GM21390 (cell line): ENCODE measurements at regions not wholly inside any gene's neighbourhood (a gene's known extent, or its start where the extent isn't known, plus 50 kb on each side); places are given as distances from the start of the nearest gene placed in this dataset.

Source experiments
- ATAC-seq: cut with Tn5 transposase; IDR thresholded peaks from one replicate; pipeline ENCODE4 v1.9.1; 2021; ENCODE audit not compliant: unreplicated experiment

DNA sequence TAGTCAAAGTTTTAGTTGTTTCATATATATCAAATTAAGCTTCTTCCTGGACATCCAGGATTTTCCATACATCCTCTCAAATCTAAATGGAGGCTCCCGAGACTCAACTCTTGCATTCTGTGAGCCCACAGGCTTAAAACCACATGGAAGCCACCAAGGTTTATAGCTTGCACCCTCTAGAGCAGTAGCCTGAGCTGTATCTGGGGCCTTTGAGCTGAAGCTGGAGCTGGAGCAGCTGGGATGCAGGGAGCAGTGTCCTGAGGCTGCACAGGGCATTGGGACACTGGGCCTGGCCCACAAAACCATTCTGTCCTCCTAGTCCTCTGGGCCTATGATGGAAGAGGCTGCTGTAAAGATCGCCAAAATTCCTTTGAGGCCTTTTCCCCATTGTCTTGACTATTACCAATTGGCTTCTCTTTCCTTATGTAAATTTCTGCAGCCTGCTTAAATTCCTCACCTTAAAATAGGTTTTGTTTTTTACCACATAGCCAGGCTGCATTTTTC is 151.0 kb downstream of the COX7C start:
- no peak for ATAC-seq

DNA sequence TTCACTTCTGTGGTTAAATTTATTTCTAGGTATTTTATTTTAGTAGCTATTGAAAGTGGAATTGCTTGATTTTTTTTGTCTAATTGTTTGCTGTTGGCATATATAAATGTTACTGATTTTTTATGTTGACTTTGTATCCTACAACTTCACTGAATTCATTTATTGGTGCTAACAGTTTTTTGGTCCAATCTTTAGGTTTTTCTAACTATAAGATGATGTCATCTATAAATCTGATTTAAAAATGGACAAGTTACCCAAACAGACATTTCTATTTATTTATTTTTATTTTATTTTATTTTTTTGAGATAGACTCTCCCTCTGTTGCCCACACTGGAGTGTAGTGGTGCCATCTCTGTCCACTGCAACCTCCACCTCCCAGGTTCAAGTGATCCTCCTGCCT is 162.3 kb downstream of the COX7C start:
- no peak for ATAC-seq

DNA sequence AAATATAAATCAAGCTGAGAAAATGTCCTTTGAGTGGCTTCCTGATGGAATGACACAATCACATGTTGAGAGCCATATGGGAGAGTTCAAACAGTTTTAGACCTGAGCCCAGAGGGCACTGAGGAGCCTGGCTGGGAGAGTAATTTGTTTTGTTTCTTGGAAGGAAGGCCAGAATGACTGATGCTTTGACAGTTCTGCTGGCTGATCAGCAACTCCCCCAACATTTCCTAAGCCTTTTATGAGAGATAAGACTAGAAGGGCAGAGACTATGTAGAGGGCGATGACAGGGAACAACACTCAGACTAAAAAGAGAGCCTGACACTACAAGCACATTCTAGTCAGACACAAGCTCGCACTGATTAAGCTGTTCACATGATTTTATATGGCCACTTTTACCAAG is 169.2 kb downstream of the COX7C start:
- ATAC-seq, result no peak

DNA sequence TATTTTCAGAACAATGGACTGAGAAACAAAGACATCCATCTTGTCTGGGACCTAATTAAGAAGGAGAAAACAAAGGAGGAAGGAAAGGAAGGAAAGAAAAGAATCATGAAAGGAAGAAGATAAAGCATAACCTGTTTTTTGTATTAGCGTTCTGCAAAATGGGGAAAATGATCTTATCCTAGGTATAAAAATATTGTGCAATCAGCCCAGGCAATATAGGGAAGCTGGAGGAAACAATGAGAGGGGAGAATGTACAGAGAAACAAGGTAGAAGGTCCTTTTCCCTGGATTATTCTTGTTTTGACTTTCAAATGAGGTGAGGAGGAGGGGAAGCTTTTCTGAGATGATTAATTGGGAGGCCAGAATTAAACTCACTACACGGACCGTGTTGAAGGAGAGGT is 177.9 kb downstream of the COX7C start:
- no peak for ATAC-seq

DNA sequence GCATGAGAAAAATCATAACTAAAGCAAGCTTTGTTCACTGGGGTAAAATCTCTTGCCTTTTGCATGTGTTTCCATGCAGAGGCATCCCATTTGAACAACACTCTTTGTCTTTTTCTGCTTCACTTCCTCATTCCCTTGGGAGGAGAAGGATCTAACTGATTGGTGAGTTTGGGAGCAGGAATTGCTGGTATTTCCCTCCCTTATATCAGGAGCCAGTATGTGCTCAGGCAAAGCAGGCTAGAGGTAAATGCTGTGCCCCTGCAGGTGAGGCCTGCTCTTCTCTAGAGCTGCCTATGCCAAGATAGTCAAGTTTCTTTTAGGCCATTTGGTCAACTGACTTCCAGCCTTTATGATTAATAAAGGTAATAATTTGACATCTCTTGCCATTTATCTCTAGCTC is 179.9 kb downstream of the COX7C start:
- ATAC-seq, result no peak

DNA sequence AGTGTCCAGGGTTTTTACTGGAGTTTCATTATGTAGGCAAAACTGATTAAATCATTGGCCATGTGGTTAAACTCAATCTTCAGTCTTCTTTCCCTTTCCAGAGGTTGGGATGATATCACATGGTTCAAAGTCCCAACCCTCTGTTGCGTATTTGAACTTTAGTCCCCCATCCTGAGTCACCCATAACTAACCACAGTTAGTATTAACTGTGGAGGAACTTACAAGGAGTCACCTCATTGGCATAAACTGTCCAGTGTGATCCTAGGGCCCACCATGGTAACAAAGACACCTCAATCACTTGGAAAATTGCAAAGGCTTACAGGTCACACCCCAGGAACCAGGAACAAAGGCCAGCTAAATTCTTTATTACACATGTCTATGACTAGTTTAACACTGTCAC is 188.5 kb downstream of the COX7C start:
- no peak for ATAC-seq

DNA sequence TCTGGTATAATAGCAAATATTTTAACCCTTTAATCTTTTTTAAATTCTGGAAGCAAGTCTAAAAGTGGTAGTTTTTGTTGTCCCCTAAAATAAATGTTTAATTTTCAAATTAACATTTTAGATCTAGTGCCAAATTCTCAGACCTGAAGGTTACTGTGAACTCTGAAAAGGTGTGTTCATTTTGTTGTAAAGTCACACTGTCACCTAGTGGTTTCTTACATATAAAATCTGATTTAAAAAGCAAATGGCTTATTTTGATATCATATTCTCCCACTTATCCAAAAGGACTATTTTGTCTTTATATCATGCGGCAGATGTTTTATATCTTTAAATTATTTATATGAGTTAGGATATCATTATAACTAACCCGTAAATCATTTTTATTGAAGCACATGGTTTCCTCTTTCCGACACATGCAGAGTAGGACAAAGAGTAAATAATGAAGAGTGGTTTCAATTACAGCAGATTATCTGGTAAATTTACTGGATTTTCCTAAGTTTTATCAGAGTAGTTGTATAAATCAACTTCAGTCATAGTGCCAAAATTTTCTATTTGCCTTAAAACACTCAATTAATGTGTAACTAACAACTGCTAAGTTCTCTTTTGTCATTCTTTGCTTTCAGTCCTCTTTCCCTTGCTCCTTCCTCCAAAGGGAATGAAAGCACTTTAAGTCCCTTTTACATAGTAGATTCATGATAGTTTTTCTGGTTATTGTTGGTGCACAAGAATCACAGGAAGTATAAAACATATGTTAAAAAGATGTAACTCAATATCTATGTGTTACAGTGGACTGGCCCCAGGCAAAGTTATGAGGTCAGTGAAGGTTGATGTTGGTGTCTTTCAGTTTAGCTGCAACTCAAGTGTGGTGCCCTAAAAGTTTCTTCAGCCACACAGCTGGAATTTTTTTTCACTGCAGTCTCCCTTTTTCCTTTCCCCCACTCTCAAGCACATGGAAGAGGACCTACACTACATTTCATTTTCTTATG is 189.6 kb downstream of the COX7C start:
- no peak for ATAC-seq

DNA sequence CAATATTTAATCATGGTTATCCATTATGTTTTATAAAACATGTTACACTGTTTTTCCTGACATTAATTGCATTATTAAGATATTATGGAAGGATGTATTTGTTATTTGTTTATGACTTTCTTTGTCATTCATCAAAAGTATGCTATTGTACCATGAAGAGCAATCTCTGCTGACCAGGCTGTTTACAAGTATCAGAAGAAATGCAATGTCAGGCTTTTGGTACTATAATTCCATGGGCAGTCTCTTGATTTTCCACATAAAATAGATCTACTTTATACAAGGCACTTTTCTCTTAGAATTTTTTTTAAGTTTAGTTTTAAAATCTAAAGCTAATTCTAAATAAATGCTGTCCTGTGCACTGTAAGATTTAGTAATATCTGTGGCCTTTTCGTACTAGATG is 196.6 kb downstream of the COX7C start:
- no peak for ATAC-seq

DNA sequence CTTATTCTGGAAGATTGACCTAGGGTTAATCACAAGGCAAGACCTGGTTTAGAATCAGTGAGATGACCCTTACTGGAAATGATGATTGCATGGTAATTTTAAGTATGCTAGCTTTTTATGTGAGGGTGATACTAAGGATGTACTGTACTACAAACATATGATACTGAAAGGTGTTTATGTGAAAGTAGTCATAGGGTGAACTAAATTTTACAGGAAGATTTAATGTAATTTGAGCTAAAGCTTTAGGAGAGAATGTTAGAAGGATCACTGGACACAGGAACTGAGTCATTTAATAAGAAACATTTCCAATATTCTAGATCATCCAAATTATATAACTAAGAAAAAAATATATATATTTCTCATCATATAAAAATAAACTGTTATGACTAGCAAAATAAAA is 197.2 kb downstream of the COX7C start:
- ATAC-seq, result no peak

DNA sequence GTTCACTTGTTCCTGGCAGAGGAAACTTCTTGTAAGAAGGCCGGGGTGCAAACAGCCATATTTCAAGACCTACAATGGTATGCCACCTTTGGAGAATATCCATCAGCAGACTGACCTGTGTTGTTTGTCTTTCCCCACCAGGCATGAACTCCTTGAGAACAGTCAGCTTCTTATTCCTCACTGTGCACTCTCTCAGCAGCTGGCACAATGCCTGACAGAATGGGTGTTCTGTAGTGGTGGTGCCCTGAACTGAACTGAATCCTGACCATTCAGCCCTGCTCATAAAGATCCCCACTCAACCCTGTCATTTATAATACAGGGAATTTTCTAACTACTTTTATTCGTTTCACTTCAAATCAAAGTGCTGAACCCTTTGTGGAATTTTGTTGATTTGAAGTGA is 206.9 kb downstream of the COX7C start:
- ATAC-seq, result no peak

DNA sequence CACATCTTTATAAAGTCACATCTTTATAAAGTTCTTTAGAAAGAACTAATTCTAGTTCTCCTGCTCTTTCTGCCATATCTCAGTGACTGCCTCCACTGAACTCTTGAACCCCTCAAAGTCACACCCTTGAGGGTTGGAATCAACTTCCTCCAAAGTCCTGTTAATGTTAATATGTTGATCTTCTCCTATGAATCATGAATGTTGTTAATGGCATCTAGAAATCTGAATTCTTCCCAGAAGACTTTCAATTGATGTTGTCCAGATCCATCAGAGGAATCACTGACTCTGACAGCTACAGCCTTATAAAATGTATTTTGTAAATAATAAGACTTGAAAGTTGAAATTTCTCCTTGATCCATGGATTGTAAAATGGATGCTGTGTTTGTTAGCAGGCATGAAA is 213.4 kb downstream of the COX7C start:
- no peak for ATAC-seq

DNA sequence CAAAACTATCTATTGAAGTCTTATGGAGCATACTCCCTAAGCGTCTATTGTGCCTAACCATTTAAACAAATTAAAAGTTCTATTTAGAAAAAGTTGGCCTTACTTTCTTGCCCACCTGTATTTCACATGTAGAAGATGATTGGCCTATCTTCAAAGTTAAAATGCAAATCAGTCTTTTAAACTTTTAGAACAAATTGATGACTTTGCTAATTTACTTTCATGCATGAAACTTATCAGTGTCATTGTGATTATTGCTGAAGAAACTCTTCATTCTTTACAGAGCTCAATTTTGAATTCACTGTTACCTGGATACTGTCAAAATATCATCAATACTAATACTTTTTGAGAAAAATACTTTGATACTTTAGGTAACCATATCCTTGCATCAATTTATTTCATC is 216.1 kb downstream of the COX7C start:
- no peak for ATAC-seq

DNA sequence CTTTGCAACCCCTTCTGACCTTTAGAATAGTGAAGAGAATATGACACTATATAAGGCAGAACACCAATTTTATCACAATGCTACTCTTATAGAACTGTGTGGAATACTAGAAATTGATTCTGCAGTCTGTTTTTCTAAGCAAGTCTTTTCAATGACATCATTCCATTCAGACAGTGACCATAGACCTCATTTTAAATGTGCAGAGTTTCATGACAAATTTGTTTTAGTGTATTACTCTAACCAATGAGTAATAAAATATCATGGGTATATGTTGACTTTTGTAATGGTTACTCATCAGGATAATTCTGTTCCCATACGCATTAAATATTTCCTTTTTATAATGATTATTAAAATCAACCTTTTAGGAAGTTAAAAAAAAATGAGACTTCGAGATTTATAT is 219.9 kb downstream of the COX7C start:
- ATAC-seq, result no peak

DNA sequence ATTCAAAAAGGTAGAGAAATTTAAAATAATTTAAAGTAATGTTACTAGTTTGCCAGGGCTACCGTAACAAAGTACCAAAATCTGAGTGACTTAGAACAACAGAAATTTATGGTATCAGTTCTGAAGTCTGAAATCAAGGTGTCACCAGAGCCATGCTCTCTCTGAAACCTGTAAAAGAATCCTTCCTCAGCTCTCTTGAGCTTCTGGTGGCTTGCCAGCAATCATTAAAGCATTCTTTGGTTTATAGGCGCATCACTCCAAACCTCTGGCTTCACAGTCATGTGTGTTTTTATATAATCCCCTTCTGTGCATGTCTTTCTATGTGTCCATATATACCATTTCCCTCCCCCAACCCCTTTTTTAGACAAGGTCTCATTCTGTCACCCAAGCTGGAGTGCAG is 220.3 kb downstream of the COX7C start:
- no peak for ATAC-seq

DNA sequence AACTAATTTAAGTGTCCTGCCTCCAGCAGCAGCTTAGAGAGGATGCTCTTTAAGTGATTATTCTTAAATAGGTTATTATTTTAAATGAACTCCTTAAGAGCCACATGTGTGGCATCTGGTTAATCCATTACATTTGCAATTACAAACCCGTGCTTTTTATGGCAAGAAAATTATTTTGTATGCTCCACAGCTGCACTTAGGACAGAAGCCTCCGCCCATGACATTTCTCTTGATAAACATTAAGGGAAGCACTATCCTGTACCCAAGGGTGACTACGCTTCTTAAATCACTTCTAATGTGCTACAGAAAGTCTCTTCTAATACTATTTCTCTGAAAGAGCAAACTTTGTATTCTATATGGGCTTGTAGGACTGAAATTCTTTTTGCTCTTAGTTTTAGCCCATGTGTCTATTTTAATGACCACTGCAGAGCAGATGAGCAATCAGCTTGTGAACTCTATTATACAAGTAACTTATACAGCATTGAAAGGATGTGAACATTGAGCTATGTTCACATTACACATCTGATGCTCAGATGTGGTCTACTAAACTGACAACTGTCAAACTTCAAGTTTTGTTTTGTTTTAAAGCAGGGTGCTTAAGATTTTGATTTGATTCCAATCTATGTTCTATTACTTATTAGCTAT is 223.4 kb downstream of the COX7C start:
- no peak for ATAC-seq

DNA sequence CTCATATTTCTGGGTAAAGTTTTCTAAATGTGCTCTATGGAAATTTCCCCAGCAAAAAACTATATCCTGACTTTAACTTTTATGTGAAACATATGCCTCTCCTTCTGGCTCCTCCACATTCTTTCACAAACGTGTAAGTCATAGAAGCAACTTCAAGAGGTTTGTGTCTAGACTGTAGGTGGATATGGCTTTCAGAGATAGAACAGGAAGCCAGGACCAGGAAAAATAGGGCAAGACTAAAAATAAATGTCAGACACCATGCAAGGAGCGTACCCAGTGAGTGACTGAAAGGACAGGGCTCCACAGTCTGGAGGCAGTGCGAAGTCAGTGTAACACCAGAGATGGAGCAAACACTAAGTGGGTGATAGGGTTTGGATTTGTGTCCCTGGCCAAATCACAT is 240.7 kb downstream of the COX7C start:
- ATAC-seq, result no peak

DNA sequence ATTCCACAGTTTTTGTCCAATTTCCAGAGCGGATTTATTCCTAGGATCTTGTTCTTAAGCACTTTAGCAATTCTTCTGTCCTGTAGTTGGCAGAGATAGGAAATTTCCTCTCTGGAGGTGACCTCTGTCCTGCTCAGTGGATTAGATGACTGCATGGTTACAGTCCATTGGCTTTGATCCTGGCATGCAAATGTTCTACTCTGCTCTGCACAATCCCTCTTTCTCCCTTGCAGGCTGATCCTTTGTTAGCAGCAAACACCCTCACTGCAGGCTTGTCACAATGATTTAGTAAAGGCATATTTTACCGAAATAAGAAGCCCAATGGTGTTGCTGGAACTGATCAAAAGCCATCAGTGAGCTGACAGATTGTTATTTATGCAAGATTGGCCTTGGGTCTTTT is 243.8 kb downstream of the COX7C start:
- ATAC-seq, result no peak

DNA sequence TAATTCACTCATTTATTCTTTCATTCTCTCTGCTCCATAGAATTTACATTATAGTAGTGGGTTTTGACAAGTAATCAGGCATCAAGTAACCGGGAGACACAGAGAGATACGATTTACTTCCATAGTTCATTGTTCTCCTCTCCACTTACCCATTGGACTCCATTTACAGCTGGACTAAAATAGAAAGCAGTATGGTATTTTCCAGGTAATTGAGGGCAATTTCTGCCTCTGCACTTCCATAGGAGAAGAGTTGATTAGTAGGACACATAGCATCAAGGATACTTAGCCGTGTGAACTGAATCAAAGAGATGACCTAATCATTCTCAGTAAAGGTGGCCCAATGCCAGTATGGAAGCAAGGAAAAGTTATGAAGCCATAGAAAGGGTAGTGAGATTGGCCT is 244.4 kb downstream of the COX7C start:
- no peak for ATAC-seq

DNA sequence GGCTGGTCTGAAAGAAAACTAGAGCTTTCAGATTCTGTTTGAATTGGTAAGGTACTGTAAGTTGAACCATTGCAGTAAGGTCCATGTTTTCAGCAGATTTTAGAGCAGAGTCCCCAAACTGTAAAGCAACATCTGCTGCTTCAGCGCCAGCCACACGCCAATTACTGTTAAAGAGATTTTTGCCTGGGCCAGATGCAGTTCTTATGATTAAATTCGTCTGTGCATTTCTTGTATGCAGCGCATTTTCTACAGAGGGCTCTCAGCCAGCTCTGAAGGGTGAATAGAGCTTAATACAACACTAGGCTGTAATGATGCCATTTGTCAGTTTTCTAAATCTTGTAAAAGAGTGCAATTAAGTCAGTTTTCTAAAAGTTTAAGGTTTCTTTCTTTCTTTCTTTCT is 246.3 kb downstream of the COX7C start:
- ATAC-seq, result no peak

DNA sequence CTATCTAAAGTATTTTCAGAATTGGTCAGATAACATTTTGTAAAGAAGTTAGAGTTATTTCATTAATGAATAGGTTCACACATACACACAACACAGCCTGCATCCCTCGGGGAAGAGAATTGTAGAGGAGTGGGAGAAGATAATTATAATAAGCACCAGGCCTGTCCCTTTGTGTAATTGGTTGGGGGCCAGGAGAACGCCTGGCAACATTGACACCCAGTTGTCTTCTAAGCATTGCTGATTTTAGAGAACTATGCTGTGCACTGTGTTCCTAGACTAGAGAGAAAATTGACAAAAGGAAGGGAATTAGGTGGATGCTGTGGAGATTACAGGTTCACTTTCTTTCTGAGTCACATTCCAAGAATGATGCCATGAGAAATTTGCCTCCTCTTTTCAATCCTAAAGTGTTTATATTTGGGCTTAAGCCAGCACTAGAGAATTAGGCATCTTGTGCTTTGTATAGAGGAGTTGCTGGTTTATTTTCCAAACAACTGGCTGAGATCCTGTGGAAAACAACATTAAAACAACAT is 247.6 kb downstream of the COX7C start:
- ATAC-seq, result no peak

DNA sequence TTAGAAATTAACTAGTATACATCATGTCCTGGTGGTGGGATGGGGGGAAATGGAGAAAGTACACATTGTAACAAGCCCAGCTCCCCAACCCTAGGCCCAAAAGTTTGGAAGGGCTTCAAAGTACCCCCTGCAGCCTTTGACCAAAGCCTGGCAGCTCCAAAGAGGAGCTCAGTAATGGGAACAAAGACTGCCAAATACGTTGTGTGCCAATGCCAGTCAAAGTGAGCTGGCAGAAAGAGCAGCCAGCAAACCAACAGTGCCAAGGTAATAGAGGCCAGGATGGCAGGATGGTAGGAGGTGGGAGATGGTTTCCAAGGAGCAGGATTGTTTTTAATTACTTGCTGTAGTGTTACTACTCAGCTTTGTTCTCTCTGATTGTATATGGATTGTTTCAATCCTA is 248.3 kb downstream of the COX7C start:
- ATAC-seq, result no peak

DNA sequence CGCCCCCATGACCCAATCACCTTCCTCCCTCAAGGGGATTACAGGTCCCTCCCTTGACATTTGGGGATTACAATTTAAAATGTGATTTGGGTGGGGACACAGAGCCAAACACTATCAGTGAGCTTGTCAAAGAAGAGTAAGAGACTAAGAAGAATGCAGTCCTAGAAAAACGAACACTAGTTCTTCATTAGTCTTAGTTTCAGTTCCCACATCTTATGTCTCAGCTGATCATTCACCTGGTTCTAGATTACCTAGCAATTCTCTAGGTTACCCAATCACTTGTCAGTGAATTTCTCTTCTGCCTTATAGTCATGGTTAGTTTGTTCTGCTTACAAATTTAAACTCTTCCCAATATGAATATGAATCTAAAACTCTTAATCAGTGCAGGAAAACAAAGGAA is 251.5 kb downstream of the COX7C start:
- no peak for ATAC-seq
